ENCODE measurements at regions not wholly inside any gene's neighbourhood (a gene's known extent, or its start where the extent isn't known, plus 50 kb on each side); places are given as distances from the start of the nearest gene placed in this dataset.

GRCh38 chr9:16105168-16106020 lies 552.6 kb downstream of the CCDC171 start:
- H3K4me1 Mint-ChIP-seq: no peaks in the 10 kb centered on the region
- H3K9me3 Mint-ChIP-seq: no peaks in the 10 kb centered on the region
- DNase-seq (no peak), ATAC-seq (no peak)
- intact Hi-C loops (cut with micrococcal nuclease): no loop called here
- Histone ChIP-seq H3K9me3 (ENCODE audit: control insufficient read depth, insufficient read depth, low read length) (no peaks in the 10 kb centered on the region), H3K4me1 (ENCODE audit: control insufficient read depth, insufficient read depth, low read length) (no peaks in the 10 kb centered on the region), H3K27ac (ENCODE audit: low read length) (no peak overlapping the region), H3K27me3 (ENCODE audit: control insufficient read depth, insufficient read depth, low read length) (no peaks in the 10 kb centered on the region), H3K36me3 (ENCODE audit: control insufficient read depth, insufficient read depth, low read length) (no peaks in the 10 kb centered on the region), H3K4me3 (ENCODE audit: low read length) (no peak overlapping the region)
- no peak overlapping the region for H3K27ac Mint-ChIP-seq
- no peak for TF ChIP-seq CTCF (IDR thresholded peaks at IDR 0.05)
- no peak overlapping the region for H3K4me3 Mint-ChIP-seq
- 85% methylated on average over 9 of the region's 9 CpGs for WGBS (ENCODE audit: insufficient coverage)
- no peaks in the 10 kb centered on the region for H3K36me3 Mint-ChIP-seq
- H3K27me3 Mint-ChIP-seq (ENCODE audit: low read depth in 2 of 2): no peaks in the 10 kb centered on the region

GRCh38 chr9:16106021-16106571 lies 553.3 kb downstream of the CCDC171 start:
- no peaks in the 10 kb centered on the region for H3K4me1 ChIP-seq (ENCODE audit: control insufficient read depth, insufficient read depth, low read length)
- H3K27ac ChIP-seq (ENCODE audit: low read length): no peak overlapping the region
- Mint-ChIP-seq H3K27me3 (ENCODE audit: low read depth in 2 of 2) (peaks cover 0 to 5% of the 10 kb centered on the region in 2 donors), H3K36me3 (no peaks in the 10 kb centered on the region), H3K9me3 (no peaks in the 10 kb centered on the region), H3K27ac (no peak overlapping the region), H3K4me3 (no peak overlapping the region), H3K4me1 (no peaks in the 10 kb centered on the region)
- no peaks in the 10 kb centered on the region for H3K27me3 ChIP-seq (ENCODE audit: control insufficient read depth, insufficient read depth, low read length)
- H3K36me3 ChIP-seq (ENCODE audit: control insufficient read depth, insufficient read depth, low read length): no peaks in the 10 kb centered on the region
- H3K9me3 ChIP-seq (ENCODE audit: control insufficient read depth, insufficient read depth, low read length): no peaks in the 10 kb centered on the region
- DNase-seq: no peak
- no peak overlapping the region for H3K4me3 ChIP-seq (ENCODE audit: low read length)
- TF ChIP-seq CTCF (IDR thresholded peaks at IDR 0.05): no peak
- ATAC-seq: no peak
- intact Hi-C loops (cut with micrococcal nuclease): no loop called here
- WGBS (ENCODE audit: insufficient coverage): 85% methylated on average over 9 of the region's 9 CpGs

GRCh38 chr9:16112116-16112515 lies 559.3 kb downstream of the CCDC171 start:
- peaks cover 13 to 15% of the 10 kb centered on the region in 2 donors for H3K27me3 Mint-ChIP-seq (ENCODE audit: low read depth in 2 of 2)
- 92% methylated on average over 6 of the region's 6 CpGs for WGBS (ENCODE audit: insufficient coverage)
- TF ChIP-seq CTCF (IDR thresholded peaks at IDR 0.05): no peak
- no peak overlapping the region for H3K4me3 Mint-ChIP-seq
- Histone ChIP-seq H3K4me1 (ENCODE audit: control insufficient read depth, insufficient read depth, low read length) (no peaks in the 10 kb centered on the region), H3K36me3 (ENCODE audit: control insufficient read depth, insufficient read depth, low read length) (no peaks in the 10 kb centered on the region), H3K27ac (ENCODE audit: low read length) (no peak overlapping the region), H3K9me3 (ENCODE audit: control insufficient read depth, insufficient read depth, low read length) (peaks cover 4% of the 10 kb centered on the region), H3K4me3 (ENCODE audit: low read length) (no peak overlapping the region), H3K27me3 (ENCODE audit: control insufficient read depth, insufficient read depth, low read length) (no peaks in the 10 kb centered on the region)
- DNase-seq (no peak), ATAC-seq (no peak)
- no peaks in the 10 kb centered on the region for H3K9me3 Mint-ChIP-seq
- no peaks in the 10 kb centered on the region for H3K36me3 Mint-ChIP-seq
- H3K4me1 Mint-ChIP-seq: no peaks in the 10 kb centered on the region
- intact Hi-C loops (cut with micrococcal nuclease): no loop called here
- no peak overlapping the region for H3K27ac Mint-ChIP-seq
